ENCODE measurements at regions not wholly inside any gene's neighbourhood (a gene's known extent, or its start where the extent isn't known, plus 50 kb on each side); places are given as distances from the start of the nearest gene placed in this dataset.

DNA sequence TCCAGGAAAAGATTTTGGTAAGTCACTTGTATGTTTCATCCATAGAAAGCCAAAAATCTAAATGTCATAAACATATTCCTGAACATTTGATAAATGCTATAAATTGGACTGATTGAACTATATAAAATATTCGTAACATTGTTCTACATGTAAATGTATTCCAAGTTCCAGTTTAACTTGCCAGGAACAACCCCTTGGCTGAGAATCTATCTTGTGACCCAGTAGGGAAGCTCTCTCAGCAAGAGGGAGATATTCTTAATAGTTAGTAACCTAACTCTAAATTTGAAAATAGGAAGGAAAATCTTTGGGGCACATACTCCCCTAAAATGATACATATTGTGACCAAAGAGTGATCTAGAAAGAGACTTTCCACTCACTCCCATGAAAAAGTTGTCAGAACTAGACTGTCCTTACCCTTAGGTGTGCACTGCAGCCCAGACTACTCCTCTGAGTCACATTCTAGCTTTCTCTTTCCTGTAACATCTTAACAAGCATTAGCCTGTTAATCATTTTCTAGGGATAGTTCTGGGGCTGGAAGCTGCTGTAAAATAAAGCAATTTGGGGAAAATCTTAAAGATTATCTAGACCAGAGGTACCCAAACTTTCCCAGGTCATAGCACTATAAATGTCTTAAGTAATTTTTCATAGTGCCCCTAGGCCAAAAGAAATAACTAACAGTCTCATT, 73.7 kb upstream of the SKAP2 start:
- TF ChIP-seq, protein P1, sequence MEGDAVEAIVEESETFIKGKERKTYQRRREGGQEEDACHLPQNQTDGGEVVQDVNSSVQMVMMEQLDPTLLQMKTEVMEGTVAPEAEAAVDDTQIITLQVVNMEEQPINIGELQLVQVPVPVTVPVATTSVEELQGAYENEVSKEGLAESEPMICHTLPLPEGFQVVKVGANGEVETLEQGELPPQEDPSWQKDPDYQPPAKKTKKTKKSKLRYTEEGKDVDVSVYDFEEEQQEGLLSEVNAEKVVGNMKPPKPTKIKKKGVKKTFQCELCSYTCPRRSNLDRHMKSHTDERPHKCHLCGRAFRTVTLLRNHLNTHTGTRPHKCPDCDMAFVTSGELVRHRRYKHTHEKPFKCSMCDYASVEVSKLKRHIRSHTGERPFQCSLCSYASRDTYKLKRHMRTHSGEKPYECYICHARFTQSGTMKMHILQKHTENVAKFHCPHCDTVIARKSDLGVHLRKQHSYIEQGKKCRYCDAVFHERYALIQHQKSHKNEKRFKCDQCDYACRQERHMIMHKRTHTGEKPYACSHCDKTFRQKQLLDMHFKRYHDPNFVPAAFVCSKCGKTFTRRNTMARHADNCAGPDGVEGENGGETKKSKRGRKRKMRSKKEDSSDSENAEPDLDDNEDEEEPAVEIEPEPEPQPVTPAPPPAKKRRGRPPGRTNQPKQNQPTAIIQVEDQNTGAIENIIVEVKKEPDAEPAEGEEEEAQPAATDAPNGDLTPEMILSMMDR (IDR thresholded peaks at IDR 0.05): no peak
- TF ChIP-seq POLR2AphosphoS5 (IDR thresholded peaks at IDR 0.05) (no peak), POLR2A (IDR thresholded peaks at IDR 0.05) (no peak)

Measured in upper lobe of left lung (tissue), 4 donors.